GM19452 (cell line): ENCODE measurements at regions not wholly inside any gene's neighbourhood (a gene's known extent, or its start where the extent isn't known, plus 50 kb on each side); places are given as distances from the start of the nearest gene placed in this dataset.
"Not testable (repeated sequence)": the region's sequence is repeated elsewhere in the genome, so short reads cannot be mapped to it uniquely, and the experiment has no call there.

Source experiments
- ATAC-seq: cut with Tn5 transposase; IDR thresholded peaks from one replicate; pipeline ENCODE4 v1.9.1; 2021; ENCODE audit not compliant: unreplicated experiment

- ATAC-seq, result no peak
These were observed 792.1 kb upstream of the SPRY2 start for GRCh38 chr13:81133066-81133465.

DNA sequence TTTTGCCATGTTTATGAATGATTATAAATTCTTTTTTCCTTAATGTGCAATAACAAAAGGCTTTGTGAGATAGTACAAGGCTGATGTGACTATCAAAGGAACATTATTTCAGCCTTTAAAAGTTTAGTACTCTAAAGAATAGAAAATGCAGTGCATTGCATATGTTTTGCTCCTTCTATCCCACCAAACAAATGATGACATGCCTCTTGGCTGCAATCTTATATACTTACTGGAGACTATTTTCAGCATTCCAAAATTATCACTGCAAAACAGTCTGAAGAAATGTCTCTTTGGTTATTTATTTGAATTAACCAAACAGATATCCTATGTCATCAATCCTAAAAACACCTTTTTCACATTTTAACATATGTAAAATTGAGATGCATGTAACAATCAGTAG, 776.5 kb upstream of the SPRY2 start:
- no peak for ATAC-seq

- no peak for ATAC-seq
These were observed 775.7 kb upstream of the SPRY2 start for GRCh38 chr13:81116461-81117282.

GRCh38 chr13:81109026-81109425, 768.1 kb upstream of the SPRY2 start:
- ATAC-seq, result no peak

DNA sequence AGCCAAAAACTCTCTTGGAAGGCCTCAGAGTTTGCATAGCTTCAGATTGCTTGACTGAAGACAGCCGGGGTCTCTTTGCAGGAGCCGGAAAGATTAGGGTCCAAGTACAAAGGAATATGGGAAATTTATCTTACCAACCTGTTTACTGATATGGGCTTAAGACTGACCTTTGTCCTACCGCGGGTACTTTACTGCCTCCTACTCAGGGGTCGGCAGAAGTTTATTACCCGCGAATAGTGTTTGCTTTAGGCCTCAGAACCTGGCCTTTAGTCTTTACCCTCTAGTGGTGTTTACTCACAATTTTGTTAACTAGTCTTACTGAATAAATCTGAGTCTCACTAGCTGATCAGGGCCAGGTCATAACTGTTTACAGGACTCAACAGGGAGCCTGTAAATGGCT, 765.4 kb upstream of the SPRY2 start:
- no peak for ATAC-seq

GRCh38 chr13:81104035-81104715, 763.2 kb upstream of the SPRY2 start:
- no peak for ATAC-seq

- not testable (repeated sequence) for ATAC-seq
These were observed 761.1 kb upstream of the SPRY2 start for GRCh38 chr13:81102066-81102465.

DNA sequence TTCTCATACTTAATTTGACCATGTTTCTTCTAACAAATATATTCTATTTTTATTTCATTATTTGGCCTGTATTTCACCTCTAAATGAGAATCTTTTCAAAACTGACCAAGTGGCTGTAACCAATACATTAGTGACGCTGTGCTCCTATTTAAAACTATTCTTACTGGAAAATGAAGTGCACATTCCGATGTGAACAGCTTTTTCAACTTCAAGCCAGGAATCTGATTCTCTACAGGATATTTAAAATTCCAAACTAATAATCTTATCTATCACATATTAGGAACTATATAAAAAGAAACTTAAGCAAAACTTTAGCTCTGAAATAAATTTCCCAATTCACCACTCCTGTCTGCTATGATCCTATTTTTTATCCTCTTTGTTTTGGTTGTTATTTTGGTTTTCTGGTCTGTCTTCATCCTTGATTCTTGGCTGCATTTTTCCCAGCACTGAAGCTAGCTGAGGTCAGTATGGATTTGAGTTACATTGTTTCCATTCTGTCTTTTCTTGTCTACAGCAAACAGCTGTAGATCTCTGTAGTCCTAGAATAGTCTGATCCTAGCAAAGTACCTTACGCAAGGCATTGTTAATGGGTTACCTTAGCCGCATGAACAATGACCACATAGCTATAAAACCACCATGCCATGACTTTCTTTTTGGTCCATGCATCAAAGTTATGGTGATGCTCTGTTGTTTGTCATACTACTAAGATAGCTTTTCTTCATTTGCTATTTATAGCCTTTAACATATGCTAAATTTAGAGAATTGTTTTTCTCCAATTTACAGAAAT, 748.6 kb upstream of the SPRY2 start:
- ATAC-seq, result no peak

DNA sequence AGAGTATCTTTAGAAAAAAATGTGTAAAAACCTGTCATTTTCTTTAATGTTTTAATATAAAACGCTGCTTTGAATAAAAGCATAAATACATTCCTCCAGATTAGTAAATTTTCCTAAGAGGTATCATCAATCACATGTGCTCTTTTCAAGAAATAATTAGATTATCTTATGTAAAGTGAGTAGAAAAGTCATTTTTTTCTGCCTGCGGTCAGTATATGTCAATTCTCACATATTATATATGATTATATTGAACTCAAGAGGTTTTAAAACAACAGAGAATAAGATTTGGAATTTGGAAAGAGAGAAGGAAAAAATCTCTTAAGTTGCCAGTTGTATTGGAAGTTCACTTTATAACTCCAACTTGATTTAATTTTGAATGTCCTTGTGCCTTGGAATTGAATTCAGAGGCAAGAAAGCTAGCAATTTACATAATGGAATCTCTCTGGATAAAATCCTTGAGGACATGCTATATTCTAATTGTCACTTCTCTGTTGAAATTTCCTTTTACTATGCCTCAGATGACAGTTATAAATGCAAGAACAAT, 740.1 kb upstream of the SPRY2 start:
- ATAC-seq, result no peak

- no peak for ATAC-seq
These were observed 737.1 kb upstream of the SPRY2 start for GRCh38 chr13:81078048-81078447.

- ATAC-seq, result not testable (repeated sequence)
These were observed 728.9 kb upstream of the SPRY2 start for GRCh38 chr13:81069822-81070221.

DNA sequence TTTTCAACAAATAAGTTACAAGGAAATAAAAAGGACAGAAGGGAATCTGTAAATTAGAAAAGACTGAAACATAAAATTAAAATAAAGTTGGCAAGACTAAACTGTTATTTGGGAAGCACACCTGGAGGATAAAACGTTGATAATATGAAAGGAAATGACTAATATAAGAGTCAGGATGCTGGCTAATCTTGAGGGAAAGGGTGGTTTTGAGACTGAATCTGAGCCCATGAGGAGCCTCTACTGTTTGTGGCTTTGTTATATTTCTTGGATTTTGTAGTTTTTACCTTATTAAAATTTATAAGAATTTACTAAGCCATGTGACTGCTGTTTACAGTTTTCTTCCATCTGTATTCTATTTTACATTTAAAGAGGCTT, 718.0 kb upstream of the SPRY2 start:
- ATAC-seq, result no peak

DNA sequence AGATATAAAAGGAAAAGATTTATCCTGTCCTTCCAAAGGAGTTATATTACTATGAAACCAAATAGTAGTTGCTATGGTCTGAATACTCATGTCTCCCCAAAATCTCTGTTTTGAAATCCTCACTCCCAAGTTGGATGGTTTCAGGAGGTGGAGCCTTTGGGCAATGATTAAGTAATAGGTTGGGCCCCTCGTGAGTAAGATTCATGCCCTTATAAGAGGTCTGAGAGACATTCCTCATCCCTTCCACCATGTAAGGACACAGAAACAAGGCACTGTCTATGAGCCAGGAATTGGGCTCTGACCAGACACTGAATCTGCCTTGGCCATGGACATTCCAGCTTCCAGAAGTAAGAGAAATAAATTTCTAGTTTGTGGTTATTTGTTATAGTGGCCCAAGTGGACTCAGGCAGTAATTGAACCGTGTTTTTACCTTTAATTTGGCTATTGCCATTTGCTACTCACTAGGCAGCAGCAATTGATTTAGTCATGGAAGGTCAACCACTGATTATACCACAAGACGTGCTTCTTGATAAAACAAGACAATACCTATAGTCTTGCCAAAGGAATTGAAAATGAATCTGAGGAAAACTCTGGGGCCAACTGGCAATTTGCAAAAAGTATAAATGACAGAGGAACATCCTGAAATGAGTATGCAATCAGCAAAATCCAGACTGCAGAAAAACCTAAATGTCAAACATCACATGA, 717.4 kb upstream of the SPRY2 start:
- ATAC-seq, result no peak

GRCh38 chr13:81051873-81052272, 710.9 kb upstream of the SPRY2 start:
- ATAC-seq, result no peak

GRCh38 chr13:81048026-81048461, 707.1 kb upstream of the SPRY2 start:
- ATAC-seq, result no peak

GRCh38 chr13:81041761-81042160, 700.8 kb upstream of the SPRY2 start:
- no peak for ATAC-seq

GRCh38 chr13:81031996-81032395, 691.1 kb upstream of the SPRY2 start:
- no peak for ATAC-seq

GRCh38 chr13:81025091-81025490, 684.2 kb upstream of the SPRY2 start:
- ATAC-seq, result no peak

GRCh38 chr13:81021284-81021840, 680.4 kb upstream of the SPRY2 start:
- no peak for ATAC-seq

- ATAC-seq, result no peak
These were observed 679.1 kb upstream of the SPRY2 start for GRCh38 chr13:81020010-81020409.
